GM23338 (cell line): ENCODE measurements at regions not wholly inside any gene's neighbourhood (a gene's known extent, or its start where the extent isn't known, plus 50 kb on each side); places are given as distances from the start of the nearest gene placed in this dataset.

Source experiments
- ATAC-seq: fragments of 200-7000 bp; cut with Tn5 transposase; 3 replicates; pipeline ENCODE4 v1.9.1; 2020
- DNase-seq: peaks from one replicate; pipeline ENCODE4 v3.0.0-alpha.2; 2015; ENCODE audit warnings: low spot score
- H2AFZ ChIP-seq: fragments of 200-600 bp; sonication (generic); 2 replicates; pipeline ENCODE4 v1.8.0; 2016; ENCODE audit warnings: antibody characterized with exemption, mild to moderate bottlenecking, moderate library complexity
- H3F3A ChIP-seq: fragments of 200-600 bp; sonication (generic); replicated peaks from 2 replicates; pipeline ENCODE4 v1.8.0; 2017; ENCODE audit warnings: antibody characterized with exemption, mixed run types, low read depth
- H3K27ac ChIP-seq: fragments of 200-600 bp; sonication (generic); 2 replicates; pipeline ENCODE4 v1.6.1; 2016; ENCODE audit warnings: low read depth
- H3K27me3 ChIP-seq: fragments of 200-600 bp; sonication (generic); 2 replicates; pipeline ENCODE4 v1.8.0; 2016; ENCODE audit warnings: mild to moderate bottlenecking, mixed run types, moderate library complexity; ENCODE audit not compliant: insufficient read depth
- H3K36me3 ChIP-seq: fragments of 200-600 bp; sonication (generic); 2 replicates; pipeline ENCODE4 v1.8.0; 2016; ENCODE audit warnings: mild to moderate bottlenecking; ENCODE audit not compliant: insufficient read depth
- H3K4me1 ChIP-seq: fragments of 200-600 bp; sonication (generic); 2 replicates; pipeline ENCODE4 v1.8.0; 2016; ENCODE audit warnings: mild to moderate bottlenecking, moderate library complexity; ENCODE audit not compliant: insufficient read depth
- H3K4me2 ChIP-seq: fragments of 200-600 bp; sonication (generic); 2 replicates; pipeline ENCODE4 v1.7.1; 2017; ENCODE audit warnings: mixed run types
- H3K4me3 ChIP-seq: fragments of 200-600 bp; sonication (generic); 2 replicates; pipeline ENCODE4 v1.6.1; 2016; ENCODE audit warnings: mixed run types
- H3K79me2 ChIP-seq: fragments of 200-600 bp; sonication (generic); replicated peaks from 2 replicates; pipeline ENCODE4 v1.8.0; 2017; ENCODE audit warnings: mild to moderate bottlenecking; ENCODE audit not compliant: insufficient read depth
- H3K9me2 ChIP-seq: fragments of 200-600 bp; sonication (generic); 2 replicates; pipeline ENCODE4 v1.8.0; 2017; ENCODE audit not compliant: insufficient read depth
- H4K20me1 ChIP-seq: fragments of 200-600 bp; sonication (generic); replicated peaks from 2 replicates; pipeline ENCODE4 v1.8.0; 2017; ENCODE audit warnings: mild to moderate bottlenecking; ENCODE audit not compliant: insufficient read depth
- H3K27ac Mint-ChIP-seq: 2 replicates; pipeline ENCODE4 v1.8.0; 2020; ENCODE audit warnings: inconsistent platforms, mild to moderate bottlenecking, moderate library complexity, mixed read lengths
- H3K27me3 Mint-ChIP-seq: 3 replicates; pipeline ENCODE4 v1.8.0; 2022; ENCODE audit warnings: low read depth, mild to moderate bottlenecking, moderate library complexity, mixed read lengths, inconsistent platforms; ENCODE audit not compliant: insufficient read depth, poor library complexity
- H3K36me3 Mint-ChIP-seq: 3 replicates; pipeline ENCODE4 v1.8.0; 2021; ENCODE audit warnings: low read depth, mild to moderate bottlenecking, inconsistent platforms, moderate library complexity, mixed read lengths
- H3K4me1 Mint-ChIP-seq: 3 replicates; pipeline ENCODE4 v1.8.0; 2020; ENCODE audit warnings: mild to moderate bottlenecking, inconsistent platforms, mixed read lengths
- H3K4me3 Mint-ChIP-seq: 3 replicates; pipeline ENCODE4 v1.8.0; 2021; ENCODE audit warnings: moderate library complexity, mild to moderate bottlenecking, inconsistent platforms, mixed read lengths
- H3K9me3 Mint-ChIP-seq: 3 replicates; pipeline ENCODE4 v1.8.0; 2020; ENCODE audit warnings: moderate library complexity, mild to moderate bottlenecking, inconsistent platforms, mixed read lengths
- CTCF ChIP-seq, 2 experiments: fragments of 200-600 bp in 1 of 2; sonication (generic) in 1 of 2; conservative IDR thresholded peaks; 2 replicates each; pipeline versions ENCODE4 v1.5.1 to v1.6.1; 2016 to 2017; ENCODE audit warnings: antibody characterized with exemption in 2 of 2, low read depth in 2 of 2, mild to moderate bottlenecking in 2 of 2, moderate library complexity in 1 of 2
- EZH2phosphoT487 ChIP-seq: fragments of 200-600 bp; sonication (generic); IDR thresholded peaks from one replicate; pipeline ENCODE4 v1.8.1; 2018; ENCODE audit warnings: antibody characterized with exemption; ENCODE audit not compliant: unreplicated experiment
- JUNB ChIP-seq: IDR thresholded peaks from one replicate; pipeline ENCODE4 v1.6.1; 2016; ENCODE audit warnings: antibody characterized with exemption; ENCODE audit not compliant: unreplicated experiment
- POLR2AphosphoS5 ChIP-seq: IDR thresholded peaks from 2 replicates; pipeline ENCODE4 v1.6.1; 2016; ENCODE audit warnings: antibody characterized with exemption, low read depth
- REST ChIP-seq: IDR thresholded peaks from one replicate; pipeline ENCODE4 v1.6.1; 2018; ENCODE audit warnings: antibody characterized with exemption; ENCODE audit not compliant: unreplicated experiment
- ZNF114 ChIP-seq: fragments of 250-450 bp; sonication (Bioruptor Pico); IDR thresholded peaks from 2 replicates; pipeline ENCODE4 v1.5.0; 2020; ENCODE audit warnings: mild to moderate bottlenecking, moderate library complexity
- ZNF462 ChIP-seq: fragments of 250-450 bp; sonication (Bioruptor Pico); IDR thresholded peaks from 2 replicates; pipeline ENCODE4 v1.5.0; 2020; ENCODE audit warnings: mild to moderate bottlenecking, moderate library complexity

GRCh38 chr1:57901208-57901919 is 477.5 kb upstream of the DAB1 start (continued):
- no peak for TF ChIP-seq ZNF462 (CRISPR knock-in tag)

- no peaks in the 10 kb centered on the region for H3K27me3 ChIP-seq
- H3F3A ChIP-seq = no peaks in the 10 kb centered on the region
- no peaks in the 10 kb centered on the region for H3K9me3 Mint-ChIP-seq
- H3K36me3 Mint-ChIP-seq = no peaks in the 10 kb centered on the region
- H3K27ac ChIP-seq = no peak overlapping the region
- H3K4me3 Mint-ChIP-seq = no peak overlapping the region
- no peak overlapping the region for H2AFZ ChIP-seq
- ATAC-seq (no peak), DNase-seq (no peak)
- no peaks in the 10 kb centered on the region for H3K36me3 ChIP-seq
- no peak overlapping the region for H3K4me3 ChIP-seq
- H3K79me2 ChIP-seq = no peaks in the 10 kb centered on the region
- H3K4me1 ChIP-seq = peaks cover 17% of the 10 kb centered on the region
- H3K9me2 ChIP-seq = no peaks in the 10 kb centered on the region
- no peak overlapping the region for H3K4me2 ChIP-seq
- no peaks in the 10 kb centered on the region for H3K27me3 Mint-ChIP-seq
- H4K20me1 ChIP-seq = no peaks in the 10 kb centered on the region
- no peak overlapping the region for H3K27ac Mint-ChIP-seq
- H3K4me1 Mint-ChIP-seq = peaks cover 18% of the 10 kb centered on the region
- TF ChIP-seq CTCF (conservative IDR thresholded peaks at IDR 0.05; ENCODE audit: low read depth in 2 of 2) = no peak
- TF ChIP-seq REST = no peak
- TF ChIP-seq EZH2phosphoT487 = no peak
- no peak for TF ChIP-seq ZNF114 (CRISPR knock-in tag)
- TF ChIP-seq JUNB = no peak
- TF ChIP-seq POLR2AphosphoS5 = no peak
These were observed 474.7 kb upstream of the DAB1 start for GRCh38 chr1:57898531-57898930.
